HL-60 (cell line): ENCODE measurements at regions not wholly inside any gene's neighbourhood (a gene's known extent, or its start where the extent isn't known, plus 50 kb on each side); places are given as distances from the start of the nearest gene placed in this dataset.

Experiments used
- GABPA ChIP-seq: IDR thresholded peaks from 2 replicates; pipeline ENCODE4 v1.6.1; 2012; ENCODE audit warnings: low read depth
- POLR2AphosphoS5 ChIP-seq: IDR thresholded peaks from 2 replicates; pipeline ENCODE4 v1.6.1; 2012; ENCODE audit warnings: low read depth
- REST ChIP-seq: IDR thresholded peaks from 2 replicates; pipeline ENCODE4 v1.6.1; 2012; ENCODE audit warnings: low read depth; ENCODE audit not compliant: insufficient replicate concordance
- TF ChIP-seq, protein P1 (sequence below): IDR thresholded peaks from one replicate; pipeline ENCODE4 v1.5.1; 2011; ENCODE audit warnings: low read length, control low read depth, inconsistent platforms; ENCODE audit not compliant: insufficient read depth

DNA sequence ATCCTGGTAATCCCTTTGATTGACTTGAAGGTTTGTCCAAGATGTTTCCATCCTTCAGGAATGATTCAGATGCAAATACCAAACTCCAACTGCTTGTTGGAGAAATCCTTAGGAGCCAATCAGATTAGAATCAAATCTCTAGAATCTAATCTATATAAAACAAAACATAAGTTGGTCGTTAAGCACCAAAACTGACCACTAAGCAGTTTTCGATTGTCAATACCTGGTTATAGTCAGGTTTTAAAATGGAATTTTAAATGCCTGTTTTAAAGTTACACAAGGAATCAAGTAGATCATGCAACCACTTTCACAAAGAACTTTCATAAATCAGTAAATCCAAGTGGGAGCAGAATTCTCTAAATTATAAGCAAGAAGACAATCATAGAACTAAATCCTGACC is 236.1 kb downstream of the PARM1 start:
- TF ChIP-seq, protein P1, sequence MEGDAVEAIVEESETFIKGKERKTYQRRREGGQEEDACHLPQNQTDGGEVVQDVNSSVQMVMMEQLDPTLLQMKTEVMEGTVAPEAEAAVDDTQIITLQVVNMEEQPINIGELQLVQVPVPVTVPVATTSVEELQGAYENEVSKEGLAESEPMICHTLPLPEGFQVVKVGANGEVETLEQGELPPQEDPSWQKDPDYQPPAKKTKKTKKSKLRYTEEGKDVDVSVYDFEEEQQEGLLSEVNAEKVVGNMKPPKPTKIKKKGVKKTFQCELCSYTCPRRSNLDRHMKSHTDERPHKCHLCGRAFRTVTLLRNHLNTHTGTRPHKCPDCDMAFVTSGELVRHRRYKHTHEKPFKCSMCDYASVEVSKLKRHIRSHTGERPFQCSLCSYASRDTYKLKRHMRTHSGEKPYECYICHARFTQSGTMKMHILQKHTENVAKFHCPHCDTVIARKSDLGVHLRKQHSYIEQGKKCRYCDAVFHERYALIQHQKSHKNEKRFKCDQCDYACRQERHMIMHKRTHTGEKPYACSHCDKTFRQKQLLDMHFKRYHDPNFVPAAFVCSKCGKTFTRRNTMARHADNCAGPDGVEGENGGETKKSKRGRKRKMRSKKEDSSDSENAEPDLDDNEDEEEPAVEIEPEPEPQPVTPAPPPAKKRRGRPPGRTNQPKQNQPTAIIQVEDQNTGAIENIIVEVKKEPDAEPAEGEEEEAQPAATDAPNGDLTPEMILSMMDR, result no peak
- TF ChIP-seq POLR2AphosphoS5 (no peak), REST (no peak), GABPA (no peak)
